Hepatocyte (in vitro differentiated cells): ENCODE measurements at regions not wholly inside any gene's neighbourhood (a gene's known extent, or its start where the extent isn't known, plus 50 kb on each side); places are given as distances from the start of the nearest gene placed in this dataset.

Source experiments
- DNase-seq: peaks from one replicate; pipeline ENCODE4 v3.0.0-alpha.2; 2016; ENCODE audit warnings: low spot score
- H2AFZ ChIP-seq: fragments of 200-600 bp; sonication (generic); 2 replicates; pipeline ENCODE4 v1.6.0; 2016; ENCODE audit warnings: antibody characterized with exemption, mild to moderate bottlenecking
- H3K27ac ChIP-seq: fragments of 200-600 bp; sonication (generic); 2 replicates; pipeline ENCODE4 v1.5.1; 2016; ENCODE audit warnings: mild to moderate bottlenecking
- H3K27me3 ChIP-seq: fragments of 200-600 bp; sonication (generic); 2 replicates; pipeline ENCODE4 v1.6.1; 2016
- H3K36me3 ChIP-seq: fragments of 200-600 bp; sonication (generic); replicated peaks from 2 replicates; pipeline ENCODE4 v1.5.1; 2016; ENCODE audit warnings: low read depth; ENCODE audit not compliant: insufficient read depth
- H3K4me1 ChIP-seq: fragments of 200-600 bp; sonication (generic); 2 replicates; pipeline ENCODE4 v1.5.1; 2016; ENCODE audit warnings: mild to moderate bottlenecking, moderate library complexity; ENCODE audit not compliant: insufficient read depth
- H3K4me2 ChIP-seq: fragments of 200-600 bp; sonication (generic); 2 replicates; pipeline ENCODE4 v1.6.0; 2016
- H3K4me3 ChIP-seq: fragments of 200-600 bp; sonication (generic); 2 replicates; pipeline ENCODE4 v1.5.1; 2016; ENCODE audit warnings: mild to moderate bottlenecking
- H3K79me2 ChIP-seq: fragments of 200-600 bp; sonication (generic); 2 replicates; pipeline ENCODE4 v1.6.0; 2017; ENCODE audit warnings: mild to moderate bottlenecking
- H3K9me2 ChIP-seq: fragments of 200-600 bp; sonication (generic); replicated peaks from 2 replicates; pipeline ENCODE4 v1.6.0; 2017; ENCODE audit warnings: mild to moderate bottlenecking; ENCODE audit not compliant: insufficient read depth
- H3K9me3 ChIP-seq: fragments of 200-600 bp; sonication (generic); 2 replicates; pipeline ENCODE4 v1.5.1; 2016; ENCODE audit warnings: low read depth, mild to moderate bottlenecking
- H4K20me1 ChIP-seq: fragments of 200-600 bp; sonication (generic); 2 replicates; pipeline ENCODE4 v1.6.0; 2016; ENCODE audit warnings: mild to moderate bottlenecking; ENCODE audit not compliant: insufficient read depth, poor library complexity, severe bottlenecking
- CTCF ChIP-seq: fragments of 200-600 bp; sonication (generic); IDR thresholded peaks from 2 replicates; pipeline ENCODE4 v1.5.1; 2016; ENCODE audit warnings: antibody characterized with exemption, mild to moderate bottlenecking; ENCODE audit not compliant: poor library complexity
- EZH2 ChIP-seq: fragments of 200-600 bp; sonication (generic); IDR thresholded peaks from 2 replicates; pipeline ENCODE4 v1.6.1; 2016; ENCODE audit warnings: antibody characterized with exemption, mild to moderate bottlenecking, borderline replicate concordance
- EZH2phosphoT487 ChIP-seq: fragments of 200-600 bp; sonication (generic); IDR thresholded peaks from one replicate; pipeline ENCODE4 v1.6.1; 2018; ENCODE audit warnings: antibody characterized with exemption, mild to moderate bottlenecking, low read depth, moderate library complexity; ENCODE audit not compliant: unreplicated experiment, severe bottlenecking
- WGBS: methylation state at CpG from one replicate; pipeline ENCODE4 v1.1.6; 2016; ENCODE audit warnings: low lambda C conversion rate; ENCODE audit errors: missing lambda C conversion rate; 5-methylcytosine and 5-hydroxymethylcytosine counted together

- TF ChIP-seq EZH2phosphoT487 (no peak), CTCF (no peak), EZH2 (no peak)
- no peaks in the 10 kb centered on the region for H3K9me2 ChIP-seq
- no peaks in the 10 kb centered on the region for H3K36me3 ChIP-seq
- no peaks in the 10 kb centered on the region for H4K20me1 ChIP-seq
- H3K4me3 ChIP-seq = no peak overlapping the region
- 91% methylated on average over 2 of the region's 2 CpGs for WGBS
- no peaks in the 10 kb centered on the region for H3K27me3 ChIP-seq
- H3K27ac ChIP-seq = no peak overlapping the region
- no peaks in the 10 kb centered on the region for H3K4me1 ChIP-seq
- no peak overlapping the region for H3K4me2 ChIP-seq
- H3K9me3 ChIP-seq = no peaks in the 10 kb centered on the region
- no peaks in the 10 kb centered on the region for H3K79me2 ChIP-seq
- DNase-seq = no peak
- no peak overlapping the region for H2AFZ ChIP-seq
Observed at GRCh38 chr17:12538003-12538402, 127.7 kb upstream of the MYOCD start.

- TF ChIP-seq CTCF (peak; percentile 65), EZH2 (no peak)
- Histone ChIP-seq H3K4me2 (no peak overlapping the region), H3K9me2 (no peaks in the 10 kb centered on the region), H2AFZ (no peak overlapping the region), H3K79me2 (no peaks in the 10 kb centered on the region), H3K27me3 (no peaks in the 10 kb centered on the region), H4K20me1 (no peaks in the 10 kb centered on the region), H3K4me1 (peaks cover 12% of the 10 kb centered on the region), H3K9me3 (no peaks in the 10 kb centered on the region), H3K36me3 (no peaks in the 10 kb centered on the region), H3K4me3 (no peak overlapping the region), H3K27ac (no peak overlapping the region)
- DNase-seq = peak; percentile 65
- WGBS = 43% methylated on average over 9 of the region's 9 CpGs
Observed at GRCh38 chr17:12545877-12546513, 119.7 kb upstream of the MYOCD start.

- H3K4me2 ChIP-seq = no peak overlapping the region
- peaks cover 12% of the 10 kb centered on the region for H3K4me1 ChIP-seq
- 95% methylated on average over 2 of the region's 2 CpGs for WGBS
- no peaks in the 10 kb centered on the region for H3K9me3 ChIP-seq
- no peak overlapping the region for H3K27ac ChIP-seq
- no peak overlapping the region for H2AFZ ChIP-seq
- no peaks in the 10 kb centered on the region for H3K9me2 ChIP-seq
- H3K79me2 ChIP-seq = no peaks in the 10 kb centered on the region
- no peaks in the 10 kb centered on the region for H4K20me1 ChIP-seq
- H3K27me3 ChIP-seq = no peaks in the 10 kb centered on the region
- TF ChIP-seq CTCF = no peak
- TF ChIP-seq EZH2phosphoT487 = no peak
- no peak for TF ChIP-seq EZH2
- H3K36me3 ChIP-seq = no peaks in the 10 kb centered on the region
- no peak overlapping the region for H3K4me3 ChIP-seq
- no peak for DNase-seq
Observed at GRCh38 chr17:12546983-12547382, 118.7 kb upstream of the MYOCD start.

- Histone ChIP-seq H3K9me3 (no peaks in the 10 kb centered on the region), H3K4me3 (no peak overlapping the region), H3K36me3 (no peaks in the 10 kb centered on the region), H2AFZ (no peak overlapping the region), H3K27me3 (no peaks in the 10 kb centered on the region), H3K9me2 (no peaks in the 10 kb centered on the region), H3K4me2 (no peak overlapping the region), H3K79me2 (no peaks in the 10 kb centered on the region), H4K20me1 (no peaks in the 10 kb centered on the region), H3K4me1 (peaks cover 12% of the 10 kb centered on the region), H3K27ac (no peak overlapping the region)
- no peak for DNase-seq
- WGBS = 65% methylated on average over 5 of the region's 5 CpGs
- TF ChIP-seq CTCF (no peak), EZH2 (no peak), EZH2phosphoT487 (no peak)
Observed at GRCh38 chr17:12547831-12548230, 117.9 kb upstream of the MYOCD start.
